Activated T-cell treated with anti-CD3 and anti-CD28 coated beads, Interleukin-2, amount 50 U/mL, for 48 hours (primary cell): ENCODE measurements at regions not wholly inside any gene's neighbourhood (a gene's known extent, or its start where the extent isn't known, plus 50 kb on each side); places are given as distances from the start of the nearest gene placed in this dataset.

Experiments
- DNase-seq, 2 experiments: peaks; one replicate each; pipeline ENCODE4 v3.0.0-alpha.2; 2020

GRCh38 chr1:234554218-234554697 lies 55.7 kb downstream of the IRF2BP2 start:
- no peak for DNase-seq

GRCh38 chr1:234553240-234554188 lies 56.5 kb downstream of the IRF2BP2 start:
- DNase-seq: no peak

GRCh38 chr1:234551032-234551378 lies 59.0 kb downstream of the IRF2BP2 start:
- DNase-seq: no peak

GRCh38 chr1:234550341-234551031 lies 59.5 kb downstream of the IRF2BP2 start:
- no peak for DNase-seq

GRCh38 chr1:234549447-234550021 lies 60.4 kb downstream of the IRF2BP2 start:
- DNase-seq: no peak

GRCh38 chr1:234546890-234547788 lies 62.8 kb downstream of the IRF2BP2 start:
- peak in 1 of 2 experiments; percentile 0 for DNase-seq

GRCh38 chr1:234546387-234546704 lies 63.6 kb downstream of the IRF2BP2 start:
- no peak for DNase-seq

- DNase-seq: peak in 1 of 2 experiments; percentile 14
Observed at GRCh38 chr1:234545517-234546386, 64.2 kb downstream of the IRF2BP2 start.

- DNase-seq: peak; percentile 57 to 62
Observed at GRCh38 chr1:234544087-234544579, 65.2 kb upstream of the TARBP1 start.

- DNase-seq: no peak
Observed at GRCh38 chr1:234543442-234544086, 64.6 kb upstream of the TARBP1 start.

GRCh38 chr1:234542211-234542850 lies 63.4 kb upstream of the TARBP1 start:
- no peak for DNase-seq

- DNase-seq: peak in 1 of 2 experiments; percentile 32
Observed at GRCh38 chr1:234541286-234541975, 62.5 kb upstream of the TARBP1 start.

GRCh38 chr1:234540404-234540762 lies 61.4 kb upstream of the TARBP1 start:
- no peak for DNase-seq

GRCh38 chr1:234539666-234540403 lies 60.9 kb upstream of the TARBP1 start:
- DNase-seq: no peak

- no peak for DNase-seq
Observed at GRCh38 chr1:234538930-234539649, 60.1 kb upstream of the TARBP1 start.

GRCh38 chr1:234538062-234538731 lies 59.2 kb upstream of the TARBP1 start:
- DNase-seq: no peak

GRCh38 chr1:234537236-234537635 lies 58.3 kb upstream of the TARBP1 start:
- DNase-seq: no peak

- DNase-seq: no peak
Observed at GRCh38 chr1:234536741-234537140, 57.8 kb upstream of the TARBP1 start.
